ENCODE measurements at regions not wholly inside any gene's neighbourhood (a gene's known extent, or its start where the extent isn't known, plus 50 kb on each side); places are given as distances from the start of the nearest gene placed in this dataset.

GRCh38 chr22:23522623-23523251, 57.4 kb downstream of the IGLL1 start:
- TF ChIP-seq, protein P1, sequence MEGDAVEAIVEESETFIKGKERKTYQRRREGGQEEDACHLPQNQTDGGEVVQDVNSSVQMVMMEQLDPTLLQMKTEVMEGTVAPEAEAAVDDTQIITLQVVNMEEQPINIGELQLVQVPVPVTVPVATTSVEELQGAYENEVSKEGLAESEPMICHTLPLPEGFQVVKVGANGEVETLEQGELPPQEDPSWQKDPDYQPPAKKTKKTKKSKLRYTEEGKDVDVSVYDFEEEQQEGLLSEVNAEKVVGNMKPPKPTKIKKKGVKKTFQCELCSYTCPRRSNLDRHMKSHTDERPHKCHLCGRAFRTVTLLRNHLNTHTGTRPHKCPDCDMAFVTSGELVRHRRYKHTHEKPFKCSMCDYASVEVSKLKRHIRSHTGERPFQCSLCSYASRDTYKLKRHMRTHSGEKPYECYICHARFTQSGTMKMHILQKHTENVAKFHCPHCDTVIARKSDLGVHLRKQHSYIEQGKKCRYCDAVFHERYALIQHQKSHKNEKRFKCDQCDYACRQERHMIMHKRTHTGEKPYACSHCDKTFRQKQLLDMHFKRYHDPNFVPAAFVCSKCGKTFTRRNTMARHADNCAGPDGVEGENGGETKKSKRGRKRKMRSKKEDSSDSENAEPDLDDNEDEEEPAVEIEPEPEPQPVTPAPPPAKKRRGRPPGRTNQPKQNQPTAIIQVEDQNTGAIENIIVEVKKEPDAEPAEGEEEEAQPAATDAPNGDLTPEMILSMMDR (IDR thresholded peaks at IDR 0.05), result no peak

GRCh38 chr22:23521441-23522113, 58.5 kb downstream of the IGLL1 start:
- peaks cover 8 to 28% of the 10 kb centered on the region in 2 donors for H3K4me1 ChIP-seq (ENCODE audit: control insufficient read depth in 1 of 2, low read depth in 2 of 2)
- no peaks in the 10 kb centered on the region for H3K9me3 ChIP-seq
- no peaks in the 10 kb centered on the region for H3K27me3 ChIP-seq (replicated peaks; ENCODE audit: insufficient read depth)

More at GRCh38 chr22:23522623-23523251, 57.4 kb downstream of the IGLL1 start:
- Histone ChIP-seq H3K36me3 (no peaks in the 10 kb centered on the region), H3K4me1 (ENCODE audit: control insufficient read depth in 1 of 2, low read depth in 2 of 2) (peaks cover 8 to 38% of the 10 kb centered on the region in 2 donors), H3K4me3 (peak overlapping the region; percentile 73), H3K27ac (peak overlapping the region; percentile 86 to 95), H3K27me3 (replicated peaks; ENCODE audit: insufficient read depth) (no peaks in the 10 kb centered on the region), H3K9me3 (no peaks in the 10 kb centered on the region)
- ATAC-seq (ENCODE audit: insufficient number of reproducible peaks, low FRiP score, low read depth) (no peak), DNase-seq (ENCODE audit: low spot score) (no peak)

GRCh38 chr22:23520863-23521440, 59.1 kb downstream of the IGLL1 start:
- Histone ChIP-seq H3K4me3 (peak overlapping the region; percentile 73), H3K27ac (peak overlapping the region; percentile 86 to 95), H3K9me3 (no peaks in the 10 kb centered on the region), H3K27me3 (replicated peaks; ENCODE audit: insufficient read depth) (no peaks in the 10 kb centered on the region), H3K4me1 (ENCODE audit: control insufficient read depth in 1 of 2, low read depth in 2 of 2) (peaks cover 8 to 24% of the 10 kb centered on the region in 2 donors), H3K36me3 (no peaks in the 10 kb centered on the region)
- TF ChIP-seq, protein P1 (IDR thresholded peaks at IDR 0.05), result no peak
- no peak for DNase-seq (ENCODE audit: low spot score)
- no peak for ATAC-seq (ENCODE audit: insufficient number of reproducible peaks, low FRiP score, low read depth)

More at GRCh38 chr22:23521441-23522113, 58.5 kb downstream of the IGLL1 start:
- Histone ChIP-seq H3K4me3 (peak overlapping the region; percentile 73), H3K36me3 (no peaks in the 10 kb centered on the region), H3K27ac (peak overlapping the region; percentile 86 to 95)
- TF ChIP-seq, protein P1 (IDR thresholded peaks at IDR 0.05), result no peak
- ATAC-seq (ENCODE audit: insufficient number of reproducible peaks, low FRiP score, low read depth), result peak; percentile 88
- DNase-seq (ENCODE audit: low spot score), result peak; percentile 72

GRCh38 chr22:23519442-23520157, 60.5 kb downstream of the IGLL1 start:
- Histone ChIP-seq H3K4me1 (ENCODE audit: control insufficient read depth in 1 of 2, low read depth in 2 of 2) (peaks cover 8 to 24% of the 10 kb centered on the region in 2 donors), H3K27ac (peak overlapping the region in 1 of 2 donors; percentile 95), H3K9me3 (no peaks in the 10 kb centered on the region), H3K27me3 (replicated peaks; ENCODE audit: insufficient read depth) (no peaks in the 10 kb centered on the region), H3K36me3 (no peaks in the 10 kb centered on the region), H3K4me3 (no peak overlapping the region)
- TF ChIP-seq, protein P1 (IDR thresholded peaks at IDR 0.05), result no peak
- ATAC-seq (ENCODE audit: insufficient number of reproducible peaks, low FRiP score, low read depth) (no peak), DNase-seq (ENCODE audit: low spot score) (no peak)
